NCI-H2107 treated with DMSO at 0.1 percent for 48 hours (cell line): ENCODE measurements at regions not wholly inside any gene's neighbourhood (a gene's known extent, or its start where the extent isn't known, plus 50 kb on each side); places are given as distances from the start of the nearest gene placed in this dataset.
A peak's percentile ranks its signal among the peaks of the same experiment; 100 is the strongest.
"Not testable (repeated sequence)": the region's sequence is repeated elsewhere in the genome, so short reads cannot be mapped to it uniquely, and the experiment has no call there.

Experiments used
- DNase-seq: peaks from one replicate; lab custom pipeline; 2025; ENCODE audit not compliant: unreplicated experiment; lab: John Stamatoyannopoulos, UW

DNA sequence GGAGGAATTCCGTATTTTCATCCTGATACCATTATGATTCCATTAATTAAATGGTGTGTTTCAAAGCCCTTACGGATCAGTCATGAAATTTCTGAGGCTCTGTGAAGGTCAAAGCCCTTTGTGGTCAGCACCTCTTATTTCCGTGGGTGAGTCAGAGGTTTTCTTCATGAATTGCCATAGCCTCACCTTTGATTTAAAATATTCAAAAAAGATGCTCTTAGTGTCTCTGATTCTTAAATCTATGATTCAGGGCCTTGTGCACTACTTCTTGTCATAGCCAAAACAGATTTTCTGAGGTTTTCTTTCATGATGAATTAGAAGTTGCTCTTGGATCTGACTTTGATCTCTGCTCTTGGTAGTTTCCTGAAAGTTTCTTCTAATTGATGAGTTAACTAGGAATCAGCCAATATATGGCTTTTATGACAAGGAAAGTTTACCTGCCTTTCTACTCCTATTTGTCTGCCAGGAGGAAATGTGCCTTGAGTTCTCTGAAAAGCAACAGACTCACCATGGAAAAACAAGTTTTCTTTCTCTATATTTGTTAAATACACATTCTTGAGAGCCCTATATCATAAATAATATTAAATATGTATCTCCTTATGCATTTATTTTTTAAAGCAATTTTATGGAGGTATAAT lies 613.0 kb downstream of the UTRN start:
- no peak for DNase-seq

DNA sequence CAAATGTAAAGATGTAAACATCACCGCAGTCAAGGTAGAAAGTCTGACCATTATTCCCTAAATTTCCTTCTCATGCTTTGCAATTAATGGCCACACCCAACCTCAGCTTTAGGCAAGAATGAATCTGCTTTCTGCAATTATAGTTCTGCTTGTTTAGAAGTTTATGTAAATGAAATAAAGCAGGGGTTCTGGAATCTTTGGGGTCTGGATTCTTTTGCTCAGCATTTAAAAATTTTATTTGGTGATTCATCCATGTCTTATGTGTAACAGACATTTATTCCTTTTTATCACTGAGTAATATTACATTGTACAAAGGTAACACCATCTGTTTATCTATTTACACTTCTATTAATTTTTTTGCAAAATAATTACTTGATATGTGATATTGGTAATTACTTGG lies 613.6 kb downstream of the UTRN start:
- DNase-seq, result no peak

DNA sequence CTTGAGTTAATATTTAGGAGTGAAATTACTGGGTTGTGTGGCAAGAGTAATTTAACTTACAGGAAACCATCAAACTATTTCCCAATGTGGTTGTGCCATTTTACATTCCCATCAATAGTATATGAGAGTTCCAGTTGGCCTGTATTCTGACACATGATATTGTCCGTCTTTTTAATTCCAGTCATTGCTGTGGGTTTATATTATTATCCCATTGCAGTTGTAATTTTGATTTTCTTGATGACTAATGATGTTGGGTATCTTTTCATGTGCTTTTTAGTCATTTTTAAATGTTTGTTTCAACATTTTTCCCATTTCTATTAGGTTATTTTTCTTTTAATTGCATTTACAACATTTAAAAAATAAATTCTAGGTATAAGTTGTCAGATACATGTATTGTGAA lies 614.0 kb downstream of the UTRN start:
- no peak for DNase-seq

DNA sequence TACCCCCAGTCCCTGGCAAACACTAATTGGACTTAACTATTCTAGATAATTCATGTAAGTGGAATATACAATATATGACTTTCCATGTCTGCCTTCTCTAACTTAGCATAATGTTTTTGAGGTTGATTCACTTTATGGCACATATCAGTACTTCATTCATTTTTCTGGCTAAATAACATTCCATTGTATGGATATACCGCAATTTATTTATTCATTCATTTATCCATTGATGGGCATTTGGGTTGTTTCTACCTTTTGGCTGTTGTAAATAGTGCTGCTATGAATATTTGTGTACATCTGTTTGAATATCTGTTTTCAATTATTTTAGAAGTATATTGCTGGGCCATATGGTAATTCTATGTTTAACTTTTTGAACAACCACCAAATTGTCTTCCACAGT lies 616.3 kb downstream of the UTRN start:
- no peak for DNase-seq

DNA sequence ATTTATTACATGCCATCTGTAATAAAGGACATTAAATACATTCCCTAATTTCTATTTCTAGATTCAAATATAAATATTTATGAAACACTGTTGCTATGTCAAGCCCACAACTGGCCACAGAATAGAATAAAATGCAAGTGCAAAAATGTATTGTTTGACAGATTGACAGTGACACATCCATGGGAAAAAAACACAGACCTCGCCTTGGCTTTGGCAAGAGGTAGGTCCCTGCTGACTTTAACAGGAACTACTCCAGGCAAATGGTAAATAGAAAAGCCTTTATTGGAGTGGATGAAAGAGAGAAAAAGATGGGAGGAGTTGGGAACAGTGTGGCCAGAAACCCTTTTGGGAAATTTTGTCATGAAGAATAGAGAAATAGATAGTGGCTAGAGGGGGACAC lies 622.9 kb downstream of the UTRN start:
- DNase-seq, result no peak

DNA sequence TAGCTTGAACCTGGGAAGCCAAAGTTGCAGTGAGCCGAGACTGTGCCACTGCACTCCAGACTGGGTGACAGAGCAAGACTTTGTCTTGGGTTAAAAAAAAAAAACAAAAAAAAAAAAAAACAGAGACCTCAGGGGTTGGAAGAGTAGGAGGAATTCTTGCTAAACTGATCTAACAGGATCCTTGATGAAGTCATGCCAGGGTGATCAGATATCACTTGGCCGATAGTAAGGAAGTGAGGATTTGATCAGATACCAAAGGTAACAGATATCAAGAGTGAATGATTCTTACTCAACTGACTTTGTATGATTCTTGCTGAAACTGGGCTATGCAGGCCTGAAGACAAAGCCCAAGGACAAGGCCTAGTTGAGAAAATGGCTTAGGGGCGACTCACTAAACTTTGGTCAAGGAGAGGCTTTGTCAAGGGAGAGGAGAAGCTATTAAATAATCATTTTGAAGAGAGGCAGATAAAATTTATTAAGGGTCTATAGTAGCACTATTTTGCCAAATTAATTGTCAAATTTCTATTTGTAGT lies 624.7 kb downstream of the UTRN start:
- no peak for DNase-seq

DNA sequence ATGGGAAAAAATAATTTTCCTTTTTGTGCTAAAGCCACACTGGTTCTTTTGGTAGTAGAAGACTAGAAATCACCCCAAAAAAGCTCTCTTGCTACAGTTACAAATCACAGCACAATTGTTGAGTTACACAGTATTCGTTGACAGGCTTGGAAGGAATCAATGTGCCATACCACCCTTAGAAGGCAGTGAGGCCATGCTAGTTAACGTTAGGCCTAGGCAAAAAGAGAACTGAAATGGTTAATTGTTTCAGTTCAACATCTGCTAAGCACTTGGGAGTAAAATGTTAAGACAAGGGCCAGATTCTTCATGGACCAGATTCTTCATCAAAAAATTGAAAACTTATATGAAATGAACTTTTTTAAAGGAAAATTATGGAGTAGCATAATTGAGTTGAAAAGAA lies 626.2 kb downstream of the UTRN start:
- DNase-seq, result no peak

DNA sequence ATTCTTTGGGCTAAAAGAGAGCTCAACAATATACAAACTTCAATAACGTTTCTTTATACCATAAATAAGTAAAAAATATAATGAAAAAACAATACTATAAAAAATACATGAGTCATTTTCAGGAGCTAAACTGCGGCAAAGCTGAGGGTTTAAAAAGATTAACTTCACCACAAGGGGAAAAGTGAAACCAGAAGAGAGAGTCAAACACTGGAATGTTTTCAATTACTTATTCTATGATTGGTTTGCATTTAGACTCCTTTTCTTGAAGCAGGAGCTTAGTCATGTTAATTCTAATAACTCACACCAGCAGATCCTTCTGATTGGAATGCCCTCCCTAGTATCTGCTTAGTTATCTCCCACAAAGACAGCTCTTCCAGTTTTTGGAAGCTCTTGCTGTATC lies 627.3 kb downstream of the UTRN start:
- DNase-seq, result no peak

DNA sequence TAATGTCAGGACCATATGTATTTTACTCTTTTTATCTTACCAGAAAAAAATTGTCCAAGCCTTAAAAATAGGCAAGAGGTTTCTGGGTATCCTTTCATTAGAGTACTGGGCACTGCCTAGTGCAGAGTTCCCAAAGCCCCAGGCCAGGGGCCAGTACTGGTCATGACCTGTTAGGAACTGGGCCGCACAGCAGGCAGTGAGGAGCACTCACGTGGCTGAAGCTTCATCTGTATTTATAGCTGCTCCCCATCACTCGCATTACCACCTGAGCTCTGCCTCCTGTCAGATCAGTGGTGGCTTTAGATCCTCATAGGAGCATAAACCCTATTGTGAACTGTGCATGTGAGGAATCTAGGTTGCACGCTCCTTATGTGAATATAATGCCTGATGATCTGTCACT lies 632.9 kb downstream of the UTRN start:
- no peak for DNase-seq

DNA sequence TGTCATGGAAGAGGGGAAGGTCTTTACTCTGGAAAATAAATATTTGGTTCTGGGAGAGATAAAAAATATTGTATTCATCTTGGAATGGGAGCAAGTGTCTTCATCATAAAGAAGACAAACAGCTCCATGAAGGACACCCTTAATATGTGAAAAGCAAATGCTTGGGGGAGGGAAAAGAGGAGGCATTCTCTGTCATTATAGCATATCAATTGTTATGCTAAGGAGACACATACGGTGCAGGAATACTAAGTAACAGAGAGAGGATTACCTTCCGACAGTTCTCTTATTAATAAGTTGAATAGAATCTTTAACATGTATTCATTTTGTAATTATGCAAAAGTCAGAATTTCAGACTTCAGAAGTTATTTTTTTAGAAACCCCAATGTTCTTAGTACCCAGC lies 634.4 kb downstream of the UTRN start:
- no peak for DNase-seq

DNA sequence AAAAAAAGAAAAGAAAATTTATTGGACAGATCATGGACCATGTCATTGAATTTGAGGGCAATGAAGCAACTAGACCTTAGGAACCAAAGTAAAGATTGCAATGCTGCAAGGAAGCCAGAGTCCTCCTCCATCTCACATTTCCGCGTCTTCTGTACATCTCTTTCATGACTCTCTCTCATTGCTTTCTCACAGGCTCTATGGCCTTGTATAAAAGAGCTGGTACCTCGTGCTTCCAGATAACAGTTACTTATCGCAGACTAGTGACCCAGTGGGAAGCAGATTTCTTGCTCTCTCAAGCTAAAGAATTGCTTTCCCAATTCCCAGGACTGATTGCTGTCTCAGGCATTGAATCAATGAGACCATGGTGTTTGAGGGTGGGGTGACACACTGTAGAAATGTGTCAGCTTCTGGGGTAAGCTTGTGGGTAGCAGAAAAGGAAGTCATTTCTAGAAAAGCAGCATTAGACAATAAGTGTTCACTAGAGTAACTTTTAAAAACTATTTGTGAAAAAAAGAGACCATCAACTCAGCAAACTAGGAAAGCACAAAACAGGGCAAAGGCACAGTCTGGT lies 635.3 kb downstream of the UTRN start:
- no peak for DNase-seq

DNA sequence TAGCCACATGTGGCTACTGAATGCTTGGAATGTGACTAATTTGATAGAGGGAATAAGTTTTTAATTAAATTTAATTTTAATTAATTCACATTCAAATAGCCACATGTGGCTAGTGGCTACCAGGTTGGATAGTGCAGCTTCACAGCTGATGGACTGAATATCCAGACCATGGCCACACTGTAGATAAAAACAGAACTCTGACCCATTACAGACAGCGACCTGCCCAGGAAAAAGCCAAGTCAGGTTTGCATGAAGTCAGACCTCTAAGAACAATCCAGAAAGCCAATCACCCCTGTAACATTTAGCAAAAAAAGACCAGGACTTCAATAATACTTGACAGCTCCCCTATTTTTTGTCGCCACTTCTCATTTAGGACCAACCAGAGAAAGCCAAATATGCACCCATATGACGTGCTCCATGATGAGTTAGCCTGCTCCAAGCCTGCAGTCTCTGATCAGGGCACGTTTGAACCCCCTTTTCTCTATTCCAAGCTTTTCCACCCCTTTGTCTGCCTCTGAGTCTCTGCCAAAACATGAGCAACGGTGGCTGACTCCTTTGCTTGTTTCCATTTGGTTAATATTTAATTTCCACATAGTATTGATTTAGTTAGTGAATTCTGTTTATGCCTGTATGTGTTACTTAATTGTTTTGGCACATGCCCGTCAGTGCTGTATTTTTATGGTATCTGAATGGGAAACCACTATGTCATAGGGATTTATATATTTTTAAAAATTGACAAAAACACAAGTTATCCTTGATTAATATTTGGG lies 636.3 kb downstream of the UTRN start:
- DNase-seq, result no peak

DNA sequence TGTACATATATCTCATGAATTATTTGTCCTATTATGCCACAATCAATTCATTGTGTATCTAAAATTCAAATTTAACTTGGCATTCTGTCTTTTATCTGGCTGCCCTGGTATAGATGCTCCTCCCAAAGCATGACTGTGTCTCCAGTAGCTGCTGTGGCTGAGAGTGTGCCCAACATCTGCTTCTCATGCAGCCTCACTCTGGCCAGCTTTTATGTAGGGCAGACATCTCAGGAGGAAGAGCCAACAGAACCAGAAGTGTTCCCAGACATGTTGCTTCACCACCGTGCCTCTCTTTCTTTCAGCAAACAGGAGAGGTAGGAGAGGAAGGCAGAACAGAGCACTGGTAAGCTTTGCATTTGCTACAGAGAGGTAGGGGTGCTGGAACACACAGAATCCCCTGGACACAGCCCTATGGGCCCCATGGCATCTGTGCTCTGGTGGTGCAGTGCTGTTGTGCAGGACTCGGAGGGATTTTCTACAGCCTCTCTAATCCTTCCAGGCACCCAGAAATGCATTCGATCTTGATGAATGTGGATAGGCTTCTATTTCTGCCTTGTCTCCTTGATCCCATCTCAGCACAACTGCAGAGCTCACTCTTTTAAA lies 637.1 kb downstream of the UTRN start:
- DNase-seq, result no peak

DNA sequence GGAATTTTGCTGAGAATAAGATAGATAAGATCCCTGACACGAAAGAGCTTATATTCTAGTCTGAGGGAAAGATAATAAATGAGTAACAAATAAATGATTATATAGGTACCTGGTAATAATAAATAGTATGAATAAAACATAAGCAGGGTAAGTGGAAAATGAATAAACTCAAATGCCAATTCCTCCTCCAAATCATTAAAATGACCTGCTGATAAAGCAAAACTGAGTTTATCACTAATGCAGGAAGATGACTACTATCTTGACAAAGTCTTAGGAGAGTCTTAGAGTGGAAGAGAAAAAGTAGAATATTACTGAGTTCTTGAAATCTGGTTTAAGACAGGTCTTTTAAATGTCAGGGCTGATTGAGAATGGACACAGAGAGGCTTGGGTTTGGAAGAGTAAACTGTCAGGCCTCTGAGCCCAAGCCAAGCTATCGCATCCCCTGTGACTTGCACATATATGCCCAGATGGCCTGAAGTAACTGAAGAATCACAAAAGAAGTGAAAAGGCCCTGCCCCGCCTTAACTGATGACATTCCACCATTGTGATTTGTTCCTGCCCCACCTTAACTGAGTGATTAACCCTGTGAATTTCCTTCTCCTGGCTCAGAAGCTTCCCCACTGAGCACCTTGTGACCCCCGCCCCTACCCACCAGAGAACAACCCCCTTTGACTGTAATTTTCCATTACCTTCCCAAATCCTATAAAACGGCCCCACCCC lies 637.8 kb downstream of the UTRN start:
- DNase-seq, result not testable (repeated sequence)

DNA sequence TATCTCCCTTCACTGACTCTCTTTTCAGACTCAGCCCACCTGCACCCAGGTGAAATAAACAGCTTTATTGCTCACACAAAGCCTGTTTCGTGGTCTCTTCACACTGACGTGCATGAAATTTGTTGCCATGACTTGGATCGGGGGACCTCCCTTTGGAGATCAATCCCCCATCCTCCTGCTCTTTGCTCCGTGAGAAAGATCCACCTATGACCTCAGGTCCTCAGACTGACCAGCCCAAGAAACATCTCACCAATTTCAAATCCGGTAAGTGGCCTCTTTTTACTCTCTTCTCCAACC lies 638.3 kb downstream of the UTRN start:
- DNase-seq, result not testable (repeated sequence)

DNA sequence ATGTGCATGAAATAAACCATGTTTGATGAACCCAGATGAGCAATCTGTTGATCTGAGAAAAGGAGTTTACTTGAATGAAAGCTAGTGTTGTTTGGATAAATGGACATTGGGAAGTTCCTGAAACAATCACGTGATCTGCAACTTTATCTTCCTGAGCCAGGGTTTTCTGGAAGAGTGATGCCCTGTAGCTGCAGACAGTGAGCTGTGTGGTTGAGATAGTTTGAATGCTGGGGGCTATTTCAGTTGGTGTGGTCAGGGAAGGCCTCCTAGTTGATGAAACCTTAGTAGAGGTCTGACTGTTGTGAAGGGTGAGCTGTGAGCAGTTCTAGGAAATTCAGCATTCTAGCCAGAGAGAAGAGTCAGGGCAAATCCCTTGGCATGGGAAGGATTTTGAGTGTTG lies 643.7 kb downstream of the UTRN start:
- DNase-seq, result no peak

DNA sequence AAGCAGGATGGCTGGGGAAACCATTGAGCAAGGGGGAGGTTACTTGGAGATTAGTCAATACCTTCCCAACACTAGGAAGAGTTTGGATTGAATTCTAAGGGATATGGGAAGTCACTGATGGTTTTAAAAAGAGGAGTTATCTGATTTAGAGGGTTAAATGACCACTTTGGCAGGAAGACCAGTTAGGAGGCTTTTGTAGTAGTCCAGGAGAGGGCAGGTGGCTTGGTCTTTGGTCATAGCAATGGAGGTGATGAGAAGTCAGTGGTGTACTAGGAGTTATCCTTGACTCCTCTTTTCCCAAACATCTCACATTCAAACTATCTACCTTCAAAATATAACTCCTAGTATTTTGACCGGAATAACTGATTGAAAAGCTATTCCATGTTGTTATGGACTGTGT lies 644.1 kb downstream of the UTRN start:
- no peak for DNase-seq

DNA sequence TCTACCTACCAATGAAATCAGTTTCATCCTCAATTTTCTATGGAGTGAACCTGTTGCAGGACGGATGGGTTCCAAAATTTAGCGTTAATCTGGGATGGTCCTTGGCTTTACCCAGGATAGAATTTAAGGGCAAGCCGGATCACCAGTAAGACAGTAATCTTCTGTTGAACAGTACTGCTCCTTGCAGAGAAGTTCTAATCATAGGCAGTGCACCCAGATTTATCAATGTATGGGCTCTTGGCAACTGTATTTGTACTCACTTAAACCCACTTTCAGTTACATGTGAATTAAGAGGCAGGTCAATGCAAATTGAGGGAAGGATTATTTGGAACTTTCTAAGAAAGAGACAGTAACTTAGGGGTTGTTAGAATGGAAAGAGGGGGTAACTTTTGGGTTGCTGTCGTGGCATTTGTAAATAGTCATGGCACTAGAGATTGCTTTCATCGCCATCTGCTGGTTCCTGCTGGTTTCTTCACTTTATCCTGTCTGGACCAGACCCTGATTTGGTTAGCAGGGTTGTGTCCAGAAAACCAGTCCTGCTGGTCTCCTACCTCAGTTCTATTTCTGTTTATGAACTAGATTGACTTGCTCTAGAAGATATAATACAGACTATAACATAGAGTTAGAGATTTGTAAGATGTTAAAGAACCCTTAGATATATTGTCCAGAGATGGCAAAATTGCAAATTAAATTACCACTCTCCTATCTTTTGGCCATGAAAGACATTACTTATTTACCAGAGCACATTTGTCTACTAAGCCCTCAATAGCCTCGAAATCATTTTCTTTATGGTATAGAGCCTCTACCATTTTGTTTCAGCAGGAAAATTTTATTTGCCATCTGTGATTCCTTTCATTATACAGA lies 646.3 kb downstream of the UTRN start:
- DNase-seq, result peak; percentile 35

DNA sequence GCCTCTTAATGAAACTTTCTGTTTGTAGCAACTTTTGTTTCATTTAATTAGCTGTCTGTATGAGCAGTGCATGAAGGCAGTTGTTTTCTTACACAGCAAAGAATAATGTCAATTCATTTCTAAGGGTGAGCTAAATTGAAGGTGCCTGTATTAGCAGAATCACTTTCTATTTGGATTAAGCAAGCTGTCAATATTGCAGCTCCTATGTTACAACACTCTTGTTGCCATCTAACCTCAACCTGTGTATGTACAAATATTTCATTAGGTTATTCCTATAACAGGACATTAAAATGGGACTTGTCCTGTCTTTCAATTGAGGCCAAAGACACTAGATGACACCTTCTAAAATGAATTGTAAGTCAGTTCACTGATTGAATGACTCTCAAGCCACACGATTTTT lies 647.5 kb downstream of the UTRN start:
- no peak for DNase-seq

DNA sequence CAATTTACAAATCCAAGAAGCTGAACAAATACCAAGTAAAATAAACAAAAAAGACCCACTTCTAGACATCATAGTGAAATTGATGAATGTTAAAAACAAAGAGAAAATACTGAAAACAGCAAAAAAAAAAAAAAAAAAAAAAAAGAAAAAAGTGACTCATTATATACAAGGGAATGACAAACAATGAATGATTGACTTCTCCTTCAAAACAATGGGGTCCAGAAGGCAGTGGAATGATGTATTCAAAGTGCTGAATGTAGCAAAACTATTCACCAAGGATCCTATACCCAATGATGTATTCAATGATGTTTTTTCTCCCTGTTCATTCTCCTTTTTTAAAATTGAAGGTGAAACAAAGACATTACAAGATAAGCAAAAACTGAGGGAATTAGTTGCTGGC lies 650.0 kb downstream of the UTRN start:
- DNase-seq, result no peak

DNA sequence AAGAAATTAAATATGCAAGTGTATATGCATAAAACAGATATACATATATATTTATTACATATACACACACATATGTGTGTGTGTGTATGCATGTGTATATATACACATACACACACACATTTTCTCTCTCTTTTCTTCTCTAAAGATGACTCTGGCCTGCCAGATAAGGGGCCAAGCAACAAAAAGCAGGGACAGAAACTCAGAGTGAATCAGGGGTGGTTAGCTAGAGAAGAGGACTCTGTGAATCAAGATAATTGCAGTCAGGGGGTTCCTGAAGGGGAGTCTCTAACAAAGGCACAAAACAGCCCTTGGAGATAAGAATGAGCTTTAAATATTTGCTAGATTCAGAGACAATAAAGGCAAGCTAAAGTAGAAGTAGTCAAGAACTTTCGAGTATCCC lies 650.5 kb downstream of the UTRN start:
- DNase-seq, result no peak
